Common myeloid progenitor, CD34-positive (primary cell): ENCODE measurements at regions not wholly inside any gene's neighbourhood (a gene's known extent, or its start where the extent isn't known, plus 50 kb on each side); places are given as distances from the start of the nearest gene placed in this dataset.
A peak's percentile ranks its signal among the peaks of the same experiment; 100 is the strongest.

Experiments
- CTCF ChIA-PET: fragments of 350-600 bp; sonication (Branson Sonifier 250); formaldehyde crosslinking; loops from one replicate; lab custom pipeline; 2021; ENCODE audit warnings: antibody characterized with exemption; lab: Charles Lee
- POLR2A ChIA-PET: fragments of 350-600 bp; sonication (Branson Sonifier 250); formaldehyde crosslinking; loops from one replicate; lab custom pipeline; 2021; ENCODE audit warnings: antibody characterized with exemption; lab: Charles Lee
- DNase-seq, 3 donors: peaks; one replicate each; pipeline versions ENCODE4 v3.0.0 to v3.0.0-alpha.2; 2013
- H3K27ac ChIP-seq, 2 experiments: 1 replicate in 1 of 2; 2 replicates in 1 of 2; pipeline ENCODE4 v1.7.0; 2013; ENCODE audit warnings: inconsistent platforms in 2 of 2, low read length in 2 of 2, mild to moderate bottlenecking in 2 of 2, low read depth in 1 of 2, moderate library complexity in 1 of 2; ENCODE audit not compliant: severe bottlenecking in 2 of 2, insufficient read depth in 1 of 2, poor library complexity in 1 of 2
- H3K27me3 ChIP-seq, 5 experiments: replicated peaks in 2 of 5; 1 replicate in 3 of 5; 2 replicates in 2 of 5; pipeline versions ENCODE4 v1.6.1 to v1.7.0; 2013; ENCODE audit warnings: low read length in 4 of 5, mild to moderate bottlenecking in 2 of 5, moderate library complexity in 2 of 5, inconsistent platforms in 1 of 5; ENCODE audit not compliant: insufficient read depth in 5 of 5, control insufficient read depth in 4 of 5
- H3K36me3 ChIP-seq, 4 experiments: 1 replicate in 2 of 4; 2 replicates in 2 of 4; pipeline versions ENCODE4 v1.6.1 to v1.7.0; 2013; ENCODE audit warnings: low read length in 3 of 4, control low read depth in 1 of 4, mild to moderate bottlenecking in 1 of 4; ENCODE audit not compliant: control insufficient read depth in 4 of 4, insufficient read depth in 4 of 4
- H3K4me1 ChIP-seq, 4 experiments: 1 replicate in 3 of 4; 2 replicates in 1 of 4; pipeline versions ENCODE4 v1.6.1 to v1.7.1; 2013; ENCODE audit warnings: low read length in 3 of 4, mild to moderate bottlenecking in 3 of 4, control low read depth in 1 of 4, inconsistent platforms in 1 of 4, moderate library complexity in 1 of 4; ENCODE audit not compliant: control insufficient read depth in 4 of 4, insufficient read depth in 4 of 4; ENCODE audit errors: control extremely low read depth in 1 of 4
- H3K4me3 ChIP-seq, 7 experiments: 1 replicate in 4 of 7; 2 replicates in 3 of 7; pipeline versions ENCODE4 v1.5.1 to v1.7.0; 2013; ENCODE audit warnings: mild to moderate bottlenecking in 7 of 7, low read length in 6 of 7, moderate library complexity in 6 of 7, inconsistent platforms in 2 of 7, low read depth in 2 of 7, control low read depth in 1 of 7; ENCODE audit not compliant: insufficient read depth in 4 of 7, control insufficient read depth in 1 of 7; ENCODE audit errors: extremely low read depth in 1 of 7
- H3K9me3 ChIP-seq, 5 experiments: 1 replicate in 4 of 5; 2 replicates in 1 of 5; pipeline versions ENCODE4 v1.6.1 to v1.7.1; 2013; ENCODE audit warnings: low read length in 4 of 5, mild to moderate bottlenecking in 2 of 5, inconsistent platforms in 1 of 5, low read depth in 1 of 5, moderate library complexity in 1 of 5; ENCODE audit not compliant: control insufficient read depth in 4 of 5, insufficient read depth in 2 of 5; ENCODE audit errors: control extremely low read depth in 1 of 5
- WGBS: methylation state at CpG from one replicate; pipeline ENCODE4 v1.1.5; 2013; ENCODE audit not compliant: insufficient coverage; 5-methylcytosine and 5-hydroxymethylcytosine counted together

GRCh38 chr13:40190641-40191100 lies 475.8 kb downstream of the FOXO1 start:
- Histone ChIP-seq H3K36me3 (no peaks in the 10 kb centered on the region), H3K4me3 (peak overlapping the region in 1 of 7 experiments; percentile 8), H3K27me3 (no peaks in the 10 kb centered on the region), H3K9me3 (no peaks in the 10 kb centered on the region), H3K4me1 (peaks cover 3 to 14% (median 9%) of the 10 kb centered on the region in 4 experiments), H3K27ac (no peak overlapping the region)
- 20% methylated on average over 3 of the region's 5 CpGs for WGBS
- ChIA-PET CTCF (interaction anchor here (0.7 to 1.5 kb wide), 4 partner anchors 9 to 492 kb away, joined by 3 to 4 read pairs (median 3); no protein-coding TSS in a partner anchor), POLR2A (interaction anchor here (0.7 kb wide), 1 partner anchor 45 kb away, joined by 3 read pairs; no protein-coding TSS in a partner anchor)
- DNase-seq = peak; percentile 44 to 87 (median 77)

- DNase-seq = no peak
- Histone ChIP-seq H3K4me3 (no peak overlapping the region), H3K9me3 (no peaks in the 10 kb centered on the region), H3K4me1 (peaks cover 3 to 14% (median 9%) of the 10 kb centered on the region in 4 experiments), H3K36me3 (no peaks in the 10 kb centered on the region), H3K27me3 (no peaks in the 10 kb centered on the region), H3K27ac (no peak overlapping the region)
- POLR2A ChIA-PET = interaction anchor here (0.7 kb wide), 1 partner anchor 46 kb away, joined by 3 read pairs; no protein-coding TSS in a partner anchor
- CTCF ChIA-PET = interaction anchor here (1.3 to 1.5 kb wide), 2 partner anchors 10 to 14 kb away, joined by 3 to 4 read pairs; no protein-coding TSS in a partner anchor
- 97% methylated on average over 7 of the region's 7 CpGs for WGBS
These were observed 475.1 kb downstream of the FOXO1 start for GRCh38 chr13:40191186-40191980.

GRCh38 chr13:40192452-40192851 lies 474.0 kb downstream of the FOXO1 start:
- no peaks in the 10 kb centered on the region for H3K36me3 ChIP-seq
- H3K27me3 ChIP-seq = no peaks in the 10 kb centered on the region
- WGBS = 98% methylated on average over 5 of the region's 5 CpGs
- POLR2A ChIA-PET = no interaction called here
- H3K9me3 ChIP-seq = no peaks in the 10 kb centered on the region
- peaks cover 3 to 14% (median 9%) of the 10 kb centered on the region in 4 experiments for H3K4me1 ChIP-seq
- H3K4me3 ChIP-seq = no peak overlapping the region
- CTCF ChIA-PET = no interaction called here
- no peak for DNase-seq
- no peak overlapping the region for H3K27ac ChIP-seq

GRCh38 chr13:40192858-40193257 lies 473.6 kb downstream of the FOXO1 start:
- Histone ChIP-seq H3K36me3 (no peaks in the 10 kb centered on the region), H3K4me1 (peaks cover 3 to 14% (median 9%) of the 10 kb centered on the region in 4 experiments), H3K27me3 (no peaks in the 10 kb centered on the region), H3K9me3 (no peaks in the 10 kb centered on the region), H3K27ac (no peak overlapping the region), H3K4me3 (no peak overlapping the region)
- DNase-seq = no peak
- ChIA-PET CTCF (interaction anchor here (0.6 to 1.1 kb wide), 2 partner anchors 12 to 18 kb away, joined by 3 read pairs; no protein-coding TSS in a partner anchor), POLR2A (no interaction called here)
- WGBS = 86% methylated on average over 6 of the region's 7 CpGs

- H3K27ac ChIP-seq = no peak overlapping the region
- H3K27me3 ChIP-seq = no peaks in the 10 kb centered on the region
- H3K4me1 ChIP-seq = peaks cover 3 to 14% (median 9%) of the 10 kb centered on the region in 4 experiments
- WGBS = 94% methylated on average over 14 of the region's 18 CpGs
- DNase-seq = no peak
- no peak overlapping the region for H3K4me3 ChIP-seq
- ChIA-PET CTCF (interaction anchor here (0.6 to 1.1 kb wide), 3 partner anchors 11 to 18 kb away, joined by 3 read pairs; no protein-coding TSS in a partner anchor), POLR2A (no interaction called here)
- no peaks in the 10 kb centered on the region for H3K9me3 ChIP-seq
- no peaks in the 10 kb centered on the region for H3K36me3 ChIP-seq
These were observed 472.9 kb downstream of the FOXO1 start for GRCh38 chr13:40193286-40194223.

- no peak for DNase-seq
These were observed 472.1 kb downstream of the FOXO1 start for GRCh38 chr13:40194224-40194806.

More at GRCh38 chr13:40194224-40194806, 472.1 kb downstream of the FOXO1 start:
- Histone ChIP-seq H3K4me3 (no peak overlapping the region), H3K27me3 (no peaks in the 10 kb centered on the region), H3K9me3 (no peaks in the 10 kb centered on the region), H3K27ac (no peak overlapping the region), H3K4me1 (peaks cover 3 to 14% (median 9%) of the 10 kb centered on the region in 4 experiments), H3K36me3 (no peaks in the 10 kb centered on the region)
- 75% methylated on average over 2 of the region's 9 CpGs for WGBS
- CTCF ChIA-PET = interaction anchor here (0.9 to 1.3 kb wide), 2 partner anchors 11 to 13 kb away, joined by 3 to 5 read pairs; no protein-coding TSS in a partner anchor
- POLR2A ChIA-PET = no interaction called here
